ENCODE measurements at regions not wholly inside any gene's neighbourhood (a gene's known extent, or its start where the extent isn't known, plus 50 kb on each side); places are given as distances from the start of the nearest gene placed in this dataset.
A peak's percentile ranks its signal among the peaks of the same experiment; 100 is the strongest.

GRCh38 chr12:97347956-97348355 lies 114.6 kb upstream of the RMST start:
- no peak for DNase-seq

- DNase-seq: peak; percentile 16
These were observed 104.2 kb upstream of the RMST start for GRCh38 chr12:97358361-97358760.

GRCh38 chr12:97359021-97359690 lies 103.4 kb upstream of the RMST start:
- no peak for DNase-seq

DNA sequence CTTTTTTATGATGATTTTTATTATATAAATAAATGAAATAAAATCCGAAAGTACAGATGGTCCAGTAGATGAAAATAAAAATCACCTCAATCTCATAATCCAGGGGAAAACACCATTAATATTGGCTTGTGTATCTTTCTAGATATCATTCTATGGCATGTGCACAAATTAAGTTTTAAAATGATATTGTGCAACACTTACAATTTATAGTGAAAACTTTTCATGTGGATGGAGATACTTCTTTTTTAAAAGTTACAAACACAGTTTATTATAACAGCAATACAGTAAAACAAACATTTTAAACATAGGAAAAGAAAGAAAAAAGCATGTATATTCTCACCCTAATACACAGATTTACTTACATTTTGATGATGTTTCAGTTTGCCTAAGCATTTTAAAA lies 98.9 kb upstream of the RMST start:
- DNase-seq: no peak

DNA sequence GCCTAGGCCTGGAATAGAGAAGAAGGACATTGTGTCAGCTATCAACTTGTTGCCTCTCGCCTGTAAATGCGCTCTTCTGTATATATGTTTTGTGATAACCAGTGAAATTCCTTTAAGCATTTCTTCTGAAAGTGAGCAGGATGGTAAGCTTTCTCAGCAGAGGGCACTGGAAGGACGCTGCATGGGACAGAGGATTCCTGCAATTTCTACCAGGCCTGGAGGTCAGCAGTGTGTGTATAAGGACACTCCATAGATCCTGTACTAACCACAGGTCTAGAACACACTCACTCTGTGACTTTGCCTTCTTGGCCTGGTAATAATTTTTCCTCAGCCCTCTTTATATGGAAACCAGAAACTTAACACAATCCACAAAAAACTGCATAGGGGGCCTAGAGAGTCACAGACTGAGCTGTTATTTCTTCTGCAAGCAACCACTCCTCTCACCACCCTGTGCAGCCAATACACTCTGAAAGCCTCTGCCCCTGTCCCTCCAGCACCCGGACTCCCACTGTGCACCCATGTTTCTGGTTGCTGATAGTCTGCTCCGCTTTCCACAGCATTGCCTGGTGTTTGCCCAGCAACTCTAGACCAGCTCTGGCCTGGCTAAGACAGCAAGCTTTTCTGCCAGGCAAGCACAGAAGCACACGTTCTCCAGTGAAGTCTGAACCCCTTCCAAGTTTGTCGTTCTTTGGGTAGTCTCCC lies 94.0 kb upstream of the RMST start:
- DNase-seq: no peak

GRCh38 chr12:97375310-97375709 lies 87.3 kb upstream of the RMST start:
- DNase-seq: no peak

- DNase-seq: no peak
These were observed 82.2 kb upstream of the RMST start for GRCh38 chr12:97380440-97380839.

DNA sequence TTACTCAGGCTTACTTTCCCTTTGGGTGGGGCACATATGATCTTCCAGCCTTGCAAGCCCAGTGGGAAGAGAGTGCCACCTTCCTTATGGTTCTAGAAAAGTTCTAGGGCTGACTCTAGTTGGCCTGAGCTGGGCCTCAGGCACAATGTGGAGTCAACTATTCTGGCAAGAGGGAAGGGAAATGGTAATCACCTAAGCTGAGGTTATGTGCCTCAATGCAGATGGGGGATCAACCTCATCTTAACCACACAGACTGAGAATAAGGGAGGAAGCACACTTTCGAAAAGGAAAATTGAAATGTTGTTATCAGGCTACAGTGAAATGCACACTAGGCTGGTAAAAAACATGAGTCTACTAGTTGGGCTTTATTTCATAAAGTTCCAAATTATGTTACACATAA lies 77.5 kb upstream of the RMST start:
- no peak for DNase-seq

DNA sequence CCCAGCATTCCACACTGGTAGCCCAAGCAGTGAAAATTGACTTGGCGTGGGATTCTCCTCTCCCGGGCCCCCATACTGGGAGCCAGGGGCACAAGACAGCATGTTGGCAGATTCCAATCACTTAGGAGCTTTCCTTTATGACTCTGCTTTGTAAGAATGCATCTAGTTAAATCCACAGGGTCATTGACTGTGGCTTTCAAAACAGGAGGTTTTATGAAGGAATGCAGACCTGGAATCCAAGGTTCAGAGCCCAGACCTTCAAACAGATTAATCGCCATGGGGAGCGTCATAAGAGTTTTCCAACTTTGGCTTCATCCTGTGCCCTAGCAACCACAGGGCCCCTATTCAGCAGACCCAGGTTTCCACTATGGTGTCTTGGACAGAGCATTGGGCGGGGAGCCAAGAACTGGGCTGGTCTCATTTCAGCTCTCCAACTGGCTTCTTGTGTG lies 76.4 kb upstream of the RMST start:
- DNase-seq: peak; percentile 38

- DNase-seq: no peak
These were observed 74.8 kb upstream of the RMST start for GRCh38 chr12:97387844-97388243.

- DNase-seq: no peak
These were observed 67.9 kb upstream of the RMST start for GRCh38 chr12:97394657-97395056.

DNA sequence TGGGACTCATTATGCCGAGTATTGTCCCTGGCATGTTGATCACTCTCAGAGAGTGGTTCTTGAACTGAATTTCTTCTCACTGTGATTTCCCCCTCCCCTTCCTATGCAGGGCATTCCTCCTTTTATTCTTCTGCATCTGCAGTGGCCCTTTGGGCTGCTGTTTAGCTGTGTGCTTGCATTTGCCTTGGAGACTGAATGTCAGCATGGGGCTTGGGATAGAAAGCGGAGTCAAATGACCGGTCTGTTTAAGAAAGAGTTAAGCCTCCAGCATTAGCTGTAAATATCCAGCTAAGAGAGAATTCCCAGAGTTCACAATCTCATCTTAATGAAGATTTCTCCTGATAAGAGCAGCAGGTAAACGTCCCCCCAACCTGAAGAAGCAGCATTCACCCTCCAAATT lies 65.6 kb upstream of the RMST start:
- DNase-seq: peak; percentile 74

DNA sequence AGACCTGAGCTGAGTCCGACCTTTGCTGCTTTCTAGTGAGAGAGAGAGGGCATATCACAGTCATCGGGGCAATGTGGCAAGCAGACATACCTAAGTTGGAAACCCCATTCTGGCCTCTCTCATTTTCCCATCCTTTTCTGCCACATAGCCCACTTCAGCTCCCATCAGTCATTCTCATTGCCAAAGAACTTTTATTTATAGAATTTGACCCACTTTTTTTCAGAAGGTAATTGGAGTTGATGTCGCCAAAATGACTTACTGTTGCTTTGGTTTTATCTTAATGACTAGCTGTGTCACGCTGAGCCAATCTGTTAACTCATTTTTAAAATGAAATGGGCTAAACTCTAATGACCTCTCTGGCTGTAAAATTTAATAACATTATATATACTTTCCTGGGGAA lies 63.9 kb upstream of the RMST start:
- peak; percentile 75 for DNase-seq

DNA sequence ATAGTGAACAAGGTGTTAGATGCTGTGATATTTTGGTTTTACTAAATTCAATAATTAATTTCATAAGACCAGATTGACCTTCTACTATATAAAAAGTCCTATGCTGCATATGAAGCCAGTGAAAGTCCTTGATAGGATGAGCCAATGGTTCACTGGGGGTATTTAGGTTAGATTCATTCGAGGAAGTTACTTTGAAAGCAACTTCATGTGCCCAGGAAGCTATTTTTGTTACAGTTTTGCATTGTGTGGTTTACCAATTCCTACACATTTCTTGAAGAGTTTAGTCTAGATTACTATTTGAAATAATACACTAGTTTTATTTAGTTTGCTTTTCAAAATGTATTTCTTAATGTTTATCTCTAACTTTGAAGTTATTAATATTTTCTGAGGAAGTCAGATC lies 58.5 kb upstream of the RMST start:
- no peak for DNase-seq

- peak; percentile 89 for DNase-seq
These were observed 58.1 kb upstream of the RMST start for GRCh38 chr12:97404543-97404942.

DNA sequence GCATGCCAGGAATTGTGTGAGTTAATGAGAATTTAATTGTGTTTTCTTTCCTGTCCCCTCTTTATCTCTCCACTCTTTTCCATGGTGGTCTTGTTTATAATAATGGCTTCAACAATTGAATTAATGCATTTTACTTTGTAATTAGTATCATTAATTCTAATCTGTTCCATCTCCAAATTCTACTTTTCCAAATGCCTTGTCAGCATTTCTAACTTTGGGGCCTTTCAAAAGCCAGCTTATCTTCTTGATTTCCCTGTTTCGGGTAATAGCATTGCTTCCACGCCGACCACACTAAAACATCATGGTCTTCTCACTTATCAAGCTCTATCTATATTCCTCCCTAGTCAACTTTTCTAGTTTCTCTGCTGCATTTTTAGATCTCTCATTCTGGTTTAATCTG lies 54.2 kb upstream of the RMST start:
- DNase-seq: no peak

DNA sequence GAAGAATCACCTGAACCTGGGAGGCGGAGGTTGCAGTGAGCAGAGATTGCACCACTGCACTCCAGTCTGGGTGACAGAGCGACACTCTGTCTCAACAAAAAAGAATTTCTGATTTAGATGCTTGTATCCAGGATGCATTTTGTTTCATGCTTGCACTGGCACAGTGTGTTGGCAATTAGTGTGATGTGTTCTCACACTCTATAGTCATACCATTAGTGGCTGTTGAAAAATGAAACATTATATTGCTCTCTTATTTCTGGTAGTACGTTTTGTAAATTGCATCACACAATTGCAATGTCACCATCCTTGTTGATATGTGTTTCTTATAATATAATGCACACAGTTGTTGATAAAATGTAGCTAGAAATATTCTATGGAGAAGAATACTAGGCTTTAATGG lies 51.3 kb upstream of the RMST start:
- no peak for DNase-seq
